Adrenal gland (tissue), 9 donors: ENCODE measurements at regions not wholly inside any gene's neighbourhood (a gene's known extent, or its start where the extent isn't known, plus 50 kb on each side); places are given as distances from the start of the nearest gene placed in this dataset.

ENCODE experiments used
- DNase-seq, 7 donors: peaks; one replicate each; pipeline ENCODE4 v3.0.0-alpha.2; 2019 to 2020
- H3K27ac ChIP-seq, 5 donors: fragments of 200-600 bp; sonication (generic) in 4 of 5; 1 replicate in 3 of 5; 2 replicates in 2 of 5; pipeline versions ENCODE4 v1.5.1 to v1.8.0; 2016 to 2020; ENCODE audit warnings: mild to moderate bottlenecking in 1 of 5
- H3K27me3 ChIP-seq: fragments of 200-600 bp; 2 replicates; pipeline ENCODE4 v1.8.0; 2021
- H3K36me3 ChIP-seq, 2 donors: fragments of 200-600 bp; replicated peaks in 1 of 2; 1 replicate in 1 of 2; 2 replicates in 1 of 2; pipeline versions ENCODE4 v1.5.1 to v1.8.0; 2018 to 2022
- H3K4me1 ChIP-seq, 2 donors: fragments of 200-600 bp; replicated peaks in 1 of 2; 1 replicate in 1 of 2; 2 replicates in 1 of 2; pipeline versions ENCODE4 v1.5.1 to v1.8.0; 2018 to 2021
- H3K4me3 ChIP-seq, 4 donors: fragments of 200-600 bp; sonication (generic) in 3 of 4; one replicate each; pipeline ENCODE4 v1.5.1; 2016 to 2018
- H3K9me3 ChIP-seq, 3 donors: fragments of 200-600 bp; sonication (generic) in 1 of 3; replicated peaks in 1 of 3; 1 replicate in 2 of 3; 2 replicates in 1 of 3; pipeline versions ENCODE4 v1.5.1 to v1.8.0; 2016 to 2021
- CTCF ChIP-seq, 6 experiments: fragments of 450-650 bp in 4 of 6; fragments of 200-600 bp in 2 of 6; sonication (generic) in 1 of 6; IDR thresholded peaks; 1 replicate in 5 of 6; 2 replicates in 1 of 6; pipeline versions ENCODE4 v1.5.1 to v1.8.0; 2016 to 2021; ENCODE audit warnings: antibody characterized with exemption in 6 of 6, mild to moderate bottlenecking in 2 of 6, moderate library complexity in 1 of 6
- POLR2A ChIP-seq, 2 donors: fragments of 450-650 bp; IDR thresholded peaks; one replicate each; pipeline ENCODE4 v1.6.1; 2017; ENCODE audit warnings: antibody characterized with exemption in 2 of 2, mild to moderate bottlenecking in 2 of 2, moderate library complexity in 1 of 2
- WGBS, 4 donors: extraction: QIAGEN DNeasy Blood & Tissue Kit in 2 of 4; methylation state at CpG; one replicate each; pipeline versions ENCODE4 v1.1.5 to v1.1.7; 2013 to 2017; 5-methylcytosine and 5-hydroxymethylcytosine counted together
- intact Hi-C, 2 donors: fragments of 100-400 bp; cut with DNase I; formaldehyde crosslinking; loops; one replicate each; pipeline versions ENCODE4 v1.14.1 to v1.15.0; 2022 to 2023
- donor health status: healthy with polysubstance abuse.
- donor health status: Bipolar disorder and iron deficiency.
- donor health status: DM: yes; HTN: yes; CAD: no.
- donor health status: DM: no; HTN: no; CAD: no.
- donor health status: DM: no; HTN: no; CAD: no.

GRCh38 chr1:199898654-199899053, 128.9 kb upstream of the NR5A2 start:
- no peaks in the 10 kb centered on the region for H3K27me3 ChIP-seq
- H3K36me3 ChIP-seq, result no peaks in the 10 kb centered on the region
- TF ChIP-seq POLR2A (IDR thresholded peaks at IDR 0.05) (no peak), CTCF (IDR thresholded peaks at IDR 0.05) (no peak)
- 71 to 85% (median 83%) methylated on average over 1 of the region's 1 CpG for WGBS, 4 donors
- no peaks in the 10 kb centered on the region for H3K9me3 ChIP-seq
- H3K4me1 ChIP-seq, result no peaks in the 10 kb centered on the region
- intact Hi-C loops, result no loop called here
- no peak for DNase-seq
- no peak overlapping the region for H3K27ac ChIP-seq
- no peak overlapping the region for H3K4me3 ChIP-seq

- Histone ChIP-seq H3K4me1 (no peaks in the 10 kb centered on the region), H3K27me3 (no peaks in the 10 kb centered on the region), H3K36me3 (no peaks in the 10 kb centered on the region), H3K4me3 (no peak overlapping the region), H3K9me3 (no peaks in the 10 kb centered on the region), H3K27ac (no peak overlapping the region)
- DNase-seq, result no peak
- TF ChIP-seq CTCF (IDR thresholded peaks at IDR 0.05) (no peak), POLR2A (IDR thresholded peaks at IDR 0.05) (no peak)
- intact Hi-C loops, result no loop called here
Measured at GRCh38 chr1:199901341-199901740, 126.2 kb upstream of the NR5A2 start.

- TF ChIP-seq CTCF (IDR thresholded peaks at IDR 0.05) (no peak), POLR2A (IDR thresholded peaks at IDR 0.05) (no peak)
- Histone ChIP-seq H3K27me3 (no peaks in the 10 kb centered on the region), H3K27ac (no peak overlapping the region), H3K9me3 (no peaks in the 10 kb centered on the region), H3K36me3 (no peaks in the 10 kb centered on the region), H3K4me1 (no peaks in the 10 kb centered on the region), H3K4me3 (no peak overlapping the region)
- WGBS, 4 donors, result 55 to 75% (median 57%) methylated on average over 2 of the region's 2 CpGs
- DNase-seq, result no peak
- intact Hi-C loops, result no loop called here
Measured at GRCh38 chr1:199907361-199907760, 120.1 kb upstream of the NR5A2 start.

GRCh38 chr1:199909137-199909536, 118.4 kb upstream of the NR5A2 start:
- 55 to 68% (median 57%) methylated on average over 5 of the region's 5 CpGs for WGBS, 4 donors
- Histone ChIP-seq H3K4me3 (no peak overlapping the region), H3K36me3 (no peaks in the 10 kb centered on the region), H3K27me3 (no peaks in the 10 kb centered on the region), H3K9me3 (no peaks in the 10 kb centered on the region), H3K27ac (no peak overlapping the region), H3K4me1 (no peaks in the 10 kb centered on the region)
- intact Hi-C loops, result no loop called here
- DNase-seq, result no peak
- TF ChIP-seq CTCF (IDR thresholded peaks at IDR 0.05) (no peak), POLR2A (IDR thresholded peaks at IDR 0.05) (no peak)
